HepG2 (cell line): ENCODE measurements at regions not wholly inside any gene's neighbourhood (a gene's known extent, or its start where the extent isn't known, plus 50 kb on each side); places are given as distances from the start of the nearest gene placed in this dataset.

Experiments
- ATAC-seq: fragments of 200-7000 bp; cut with Tn5 transposase; 3 replicates; pipeline ENCODE4 v1.9.1; 2020; ENCODE audit warnings: mild to moderate bottlenecking, moderate library complexity
- BruUV-seq: library from RNA; stranded (reverse); fragments of 400-500 nt; replicated peaks from 2 replicates; lab custom pipeline; 2021; lab: Mats Ljungman, UMichigan
- CTCF ChIA-PET: fragments of 300-600 bp; formaldehyde crosslinking; extraction: SDS; loops from one replicate; lab custom pipeline; 2021; ENCODE audit warnings: low total read pairs, inconsistent platforms, low intra/inter-chr PET ratio; lab: Yijun Ruan, JAX
- POLR2A ChIA-PET: fragments of 350-600 bp; sonication (Branson Sonifier 250); formaldehyde crosslinking; loops from one replicate; lab custom pipeline; 2020; ENCODE audit warnings: antibody characterized with exemption, inconsistent platforms; lab: Yijun Ruan, JAX
- DNase-seq: peaks from one replicate; pipeline ENCODE4 v3.0.0-alpha.2; 2015; ENCODE audit warnings: low spot score
- FAIRE-seq: peaks from 3 replicates; lab custom pipeline; 2011; peaks lifted over from hg19 to GRCh38; lab: Jason Lieb, UNC
- H2AFZ ChIP-seq: one replicate; pipeline ENCODE4 v1.6.1; 2011; ENCODE audit warnings: low read length, inconsistent platforms
- H3K27ac ChIP-seq: fragments of 300-600 bp; 3 replicates; pipeline ENCODE4 v1.8.0; 2011; ENCODE audit warnings: mixed run types, mild to moderate bottlenecking, mixed read lengths, low read length, inconsistent platforms; ENCODE audit not compliant: insufficient read depth; ENCODE audit errors: extremely low read length
- H3K27me3 ChIP-seq, 2 experiments: fragments of 200-600 bp in 1 of 2; 2 replicates in 1 of 2; 3 replicates in 1 of 2; pipeline versions ENCODE4 v1.6.0 to v1.8.0; 2011; ENCODE audit warnings: low read length in 2 of 2, mild to moderate bottlenecking in 2 of 2, moderate library complexity in 2 of 2, inconsistent platforms in 1 of 2; ENCODE audit not compliant: insufficient read depth in 2 of 2, control insufficient read depth in 1 of 2
- H3K36me3 ChIP-seq, 2 experiments: fragments of 200-600 bp in 1 of 2; replicated peaks in 1 of 2; 2 replicates in 1 of 2; 3 replicates in 1 of 2; pipeline versions ENCODE4 v1.5.1 to v1.8.0; 2011; ENCODE audit warnings: low read length in 2 of 2, inconsistent platforms in 1 of 2; ENCODE audit not compliant: insufficient read depth in 2 of 2, control insufficient read depth in 1 of 2
- H3K4me1 ChIP-seq: 2 replicates; pipeline ENCODE4 v1.5.1; 2012; ENCODE audit warnings: low read length, inconsistent platforms; ENCODE audit not compliant: insufficient read depth
- H3K4me2 ChIP-seq: 2 replicates; pipeline ENCODE4 v1.6.0; 2011; ENCODE audit warnings: low read depth, low read length, inconsistent platforms
- H3K4me3 ChIP-seq, 3 experiments: fragments of 200-600 bp in 1 of 3; sonication (generic), shearing (Covaris generic) in 1 of 3; replicated peaks in 1 of 3; 2 replicates each; pipeline ENCODE4 v1.5.1; 2011 to 2016; ENCODE audit warnings: low read length in 3 of 3, inconsistent platforms in 2 of 3, low read depth in 2 of 3, mild to moderate bottlenecking in 2 of 3, control low read depth in 1 of 3, mixed read lengths in 1 of 3; ENCODE audit not compliant: insufficient read depth in 1 of 3
- H3K79me2 ChIP-seq: one replicate; pipeline ENCODE4 v1.6.1; 2011; ENCODE audit warnings: low read length, inconsistent platforms; ENCODE audit not compliant: insufficient read depth
- H3K9ac ChIP-seq: 2 replicates; pipeline ENCODE4 v1.6.0; 2011; ENCODE audit warnings: mild to moderate bottlenecking, low read depth, low read length, inconsistent platforms; ENCODE audit not compliant: insufficient read depth
- H3K9me3 ChIP-seq: 2 replicates; pipeline ENCODE4 v1.5.1; 2012; ENCODE audit warnings: mild to moderate bottlenecking, low read length
- H4K20me1 ChIP-seq: 2 replicates; pipeline ENCODE4 v1.6.0; 2011; ENCODE audit warnings: inconsistent platforms, mild to moderate bottlenecking, low read length, moderate library complexity; ENCODE audit not compliant: insufficient read depth
- CEBPB ChIP-seq: IDR thresholded peaks from 2 replicates; pipeline ENCODE4 v1.6.1; 2011; ENCODE audit warnings: low read depth, low read length, improper control_type of control experiment, borderline replicate concordance
- KDM4B ChIP-seq: sonication (generic); formaldehyde crosslinking; IDR thresholded peaks from 2 replicates; pipeline ENCODE4 v1.4.0; 2020; ENCODE audit warnings: missing genetic modification reagents
- NR1H2 ChIP-seq: sonication (generic); formaldehyde crosslinking; IDR thresholded peaks from 2 replicates; pipeline ENCODE4 v1.8.1; 2022; ENCODE audit warnings: low read depth, missing genetic modification reagents, borderline replicate concordance
- RFX5 ChIP-seq: IDR thresholded peaks from 2 replicates; pipeline ENCODE4 v1.6.1; 2011; ENCODE audit warnings: low read depth, low read length, improper control_type of control experiment
- TCF7 ChIP-seq: sonication (generic); IDR thresholded peaks from 2 replicates; pipeline ENCODE4 v1.6.1; 2016; ENCODE audit warnings: antibody characterized with exemption, low read depth
- ZNF335 ChIP-seq: sonication (generic); formaldehyde crosslinking; IDR thresholded peaks from 2 replicates; pipeline ENCODE4 v1.4.0; 2020; ENCODE audit warnings: missing genetic modification reagents
- ZNF484 ChIP-seq: sonication (generic); formaldehyde crosslinking; IDR thresholded peaks from 2 replicates; pipeline ENCODE4 v1.5.1; 2020; ENCODE audit warnings: mild to moderate bottlenecking, low read depth, missing genetic modification reagents, borderline replicate concordance
- ZNF569 ChIP-seq: sonication (generic); formaldehyde crosslinking; IDR thresholded peaks from 2 replicates; pipeline ENCODE4 v1.5.0; 2020; ENCODE audit warnings: mild to moderate bottlenecking, missing genetic modification reagents, moderate library complexity, borderline replicate concordance
- ZNF772 ChIP-seq: sonication (generic); formaldehyde crosslinking; IDR thresholded peaks from 2 replicates; pipeline ENCODE4 v1.5.0; 2020; ENCODE audit warnings: mild to moderate bottlenecking, missing genetic modification reagents
- ZNF780A ChIP-seq: sonication (generic); formaldehyde crosslinking; IDR thresholded peaks from 2 replicates; pipeline ENCODE4 v1.8.0; 2022; ENCODE audit warnings: mild to moderate bottlenecking, missing genetic modification reagents, moderate library complexity
- WGBS: methylation state at CpG from one replicate; pipeline ENCODE4 v1.1.6; 2017; ENCODE audit warnings: low lambda C conversion rate; 5-methylcytosine and 5-hydroxymethylcytosine counted together
- in situ Hi-C: cut with HindIII; loops from 2 replicates; pipeline ENCODE4 v1.10.0; 2017; ENCODE audit warnings: low pct_unique_long_range_greater_than_20kb; ENCODE audit not compliant: extremely low pct_ligation_motif_present
- intact Hi-C: fragments of 100-400 bp; cut with micrococcal nuclease; formaldehyde crosslinking; loops from one replicate; pipeline ENCODE4 v1.10.0; 2022; ENCODE audit not compliant: unreplicated experiment
- TF ChIP-seq, protein P1 (sequence below): sonication (generic); formaldehyde crosslinking; IDR thresholded peaks from 2 replicates; pipeline ENCODE4 v1.8.1; 2023; ENCODE audit warnings: missing genetic modification reagents, mild to moderate bottlenecking, borderline replicate concordance

GRCh38 chr20:24350923-24351368 is 118.5 kb upstream of the SYNDIG1 start:
- Histone ChIP-seq H3K27ac (no peak overlapping the region), H4K20me1 (no peaks in the 10 kb centered on the region), H3K27me3 (no peaks in the 10 kb centered on the region), H2AFZ (no peak overlapping the region), H3K36me3 (no peaks in the 10 kb centered on the region), H3K9ac (no peak overlapping the region), H3K4me3 (no peak overlapping the region), H3K4me1 (no peaks in the 10 kb centered on the region), H3K79me2 (no peaks in the 10 kb centered on the region), H3K9me3 (no peaks in the 10 kb centered on the region), H3K4me2 (no peak overlapping the region)
- intact Hi-C loops = no loop called here
- DNase-seq (no peak), ATAC-seq (no peak), FAIRE-seq (no peak)
- POLR2A ChIA-PET = no interaction called here
- CTCF ChIA-PET = no interaction called here
- in situ Hi-C loops = no loop called here
- WGBS = 33% methylated on average over 7 of the region's 7 CpGs
- TF ChIP-seq CEBPB (0 out of 2 replicates have a peak, but pooled peaks have one; percentile 2), ZNF569 (CRISPR knock-in tag) (no peak)
- BruUV-seq = no TSS peak

GRCh38 chr20:24341781-24342180 is 127.6 kb upstream of the SYNDIG1 start:
- ATAC-seq = no peak
- Histone ChIP-seq H4K20me1 (no peaks in the 10 kb centered on the region), H3K36me3 (no peaks in the 10 kb centered on the region), H3K4me3 (no peak overlapping the region), H3K4me2 (no peak overlapping the region)
- WGBS = 13% methylated on average over 3 of the region's 3 CpGs
- intact Hi-C loops = no loop called here
- TF ChIP-seq TCF7 = no peak
- TF ChIP-seq ZNF335 (CRISPR knock-in tag) = no peak
- no peak for TF ChIP-seq ZNF772 (CRISPR knock-in tag)
- TF ChIP-seq RFX5 = no peak
- no peak for TF ChIP-seq KDM4B (CRISPR knock-in tag)
- no peak for TF ChIP-seq ZNF780A
- TF ChIP-seq, protein P1, sequence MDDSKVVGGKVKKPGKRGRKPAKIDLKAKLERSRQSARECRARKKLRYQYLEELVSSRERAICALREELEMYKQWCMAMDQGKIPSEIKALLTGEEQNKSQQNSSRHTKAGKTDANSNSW = no peak
- no peak for TF ChIP-seq NR1H2 (CRISPR knock-in tag)
- TF ChIP-seq ZNF484 (CRISPR knock-in tag) = no peak
- TF ChIP-seq, all 625 proteins: peak for 0
- Histone ChIP-seq H3K27ac (no peak overlapping the region), H3K9me3 (no peaks in the 10 kb centered on the region), H2AFZ (no peak overlapping the region), H3K9ac (no peak overlapping the region), H3K79me2 (no peaks in the 10 kb centered on the region), H3K27me3 (no peaks in the 10 kb centered on the region), H3K4me1 (no peaks in the 10 kb centered on the region)
- in situ Hi-C loops = no loop called here
- ChIA-PET CTCF (no interaction called here), POLR2A (no interaction called here)
- DNase-seq (no peak), FAIRE-seq (no peak)
- BruUV-seq = no TSS peak
